Astrocyte of the spinal cord (primary cell): ENCODE measurements at regions not wholly inside any gene's neighbourhood (a gene's known extent, or its start where the extent isn't known, plus 50 kb on each side); places are given as distances from the start of the nearest gene placed in this dataset.

Source experiments
- DNase-seq: peaks from one replicate; pipeline ENCODE4 v3.0.0; 2011; ENCODE audit warnings: low read depth, low spot score
- H3K4me3 ChIP-seq: 2 replicates; pipeline ENCODE4 v1.5.1; 2011; ENCODE audit warnings: low read depth, mild to moderate bottlenecking, low read length, moderate library complexity
- in situ Hi-C: cut with HindIII; loops from 2 replicates; pipeline ENCODE4 v1.10.0; 2017; ENCODE audit warnings: low sequenced_read_pairs
- TF ChIP-seq, protein P1 (sequence below): IDR thresholded peaks from 2 replicates; pipeline ENCODE4 v1.5.1; 2012; ENCODE audit warnings: low read depth, mild to moderate bottlenecking, low read length, inconsistent platforms

DNA sequence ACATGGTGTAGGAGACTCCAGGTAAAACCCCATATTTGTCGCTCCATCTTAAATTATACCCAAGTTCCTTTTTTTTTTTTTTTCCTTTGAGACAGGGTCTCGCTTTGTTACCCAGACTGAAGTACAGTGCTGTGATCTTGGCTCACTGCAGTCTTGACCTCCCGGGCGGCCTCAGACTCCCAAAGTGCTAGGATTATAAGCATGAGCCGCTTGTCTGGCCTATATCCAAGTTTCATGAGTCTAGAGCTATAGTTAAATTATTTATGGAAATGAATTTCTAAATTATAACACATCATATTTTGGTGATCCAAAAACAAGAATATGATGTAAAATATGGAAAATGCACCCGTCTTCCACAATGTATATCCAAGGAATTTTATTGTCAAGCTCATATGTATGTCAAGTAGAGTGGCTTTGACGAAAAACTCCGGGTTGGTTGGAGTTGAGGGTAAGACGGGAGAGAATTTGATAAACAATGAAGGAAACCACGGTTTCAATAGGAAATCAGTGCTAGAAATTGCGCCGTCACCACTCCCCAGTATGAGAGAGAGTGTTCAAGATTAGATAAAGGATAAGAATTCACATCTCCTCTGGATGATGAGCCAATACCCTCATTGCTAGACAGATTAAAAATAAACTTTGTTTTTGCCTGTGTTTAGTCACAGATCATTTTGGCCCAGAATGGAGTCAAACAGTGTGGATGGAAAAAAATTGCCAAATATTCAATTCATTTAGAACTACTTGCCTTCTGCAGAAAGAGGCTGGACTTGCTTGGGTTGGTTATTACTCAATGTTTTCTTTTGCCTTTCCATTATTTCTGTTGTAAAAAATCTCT, 209.2 kb upstream of the NR2F2 start:
- no peak overlapping the region for H3K4me3 ChIP-seq
- TF ChIP-seq, protein P1, sequence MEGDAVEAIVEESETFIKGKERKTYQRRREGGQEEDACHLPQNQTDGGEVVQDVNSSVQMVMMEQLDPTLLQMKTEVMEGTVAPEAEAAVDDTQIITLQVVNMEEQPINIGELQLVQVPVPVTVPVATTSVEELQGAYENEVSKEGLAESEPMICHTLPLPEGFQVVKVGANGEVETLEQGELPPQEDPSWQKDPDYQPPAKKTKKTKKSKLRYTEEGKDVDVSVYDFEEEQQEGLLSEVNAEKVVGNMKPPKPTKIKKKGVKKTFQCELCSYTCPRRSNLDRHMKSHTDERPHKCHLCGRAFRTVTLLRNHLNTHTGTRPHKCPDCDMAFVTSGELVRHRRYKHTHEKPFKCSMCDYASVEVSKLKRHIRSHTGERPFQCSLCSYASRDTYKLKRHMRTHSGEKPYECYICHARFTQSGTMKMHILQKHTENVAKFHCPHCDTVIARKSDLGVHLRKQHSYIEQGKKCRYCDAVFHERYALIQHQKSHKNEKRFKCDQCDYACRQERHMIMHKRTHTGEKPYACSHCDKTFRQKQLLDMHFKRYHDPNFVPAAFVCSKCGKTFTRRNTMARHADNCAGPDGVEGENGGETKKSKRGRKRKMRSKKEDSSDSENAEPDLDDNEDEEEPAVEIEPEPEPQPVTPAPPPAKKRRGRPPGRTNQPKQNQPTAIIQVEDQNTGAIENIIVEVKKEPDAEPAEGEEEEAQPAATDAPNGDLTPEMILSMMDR: no peak
- in situ Hi-C loops: no loop called here
- peak; percentile 32 for DNase-seq

DNA sequence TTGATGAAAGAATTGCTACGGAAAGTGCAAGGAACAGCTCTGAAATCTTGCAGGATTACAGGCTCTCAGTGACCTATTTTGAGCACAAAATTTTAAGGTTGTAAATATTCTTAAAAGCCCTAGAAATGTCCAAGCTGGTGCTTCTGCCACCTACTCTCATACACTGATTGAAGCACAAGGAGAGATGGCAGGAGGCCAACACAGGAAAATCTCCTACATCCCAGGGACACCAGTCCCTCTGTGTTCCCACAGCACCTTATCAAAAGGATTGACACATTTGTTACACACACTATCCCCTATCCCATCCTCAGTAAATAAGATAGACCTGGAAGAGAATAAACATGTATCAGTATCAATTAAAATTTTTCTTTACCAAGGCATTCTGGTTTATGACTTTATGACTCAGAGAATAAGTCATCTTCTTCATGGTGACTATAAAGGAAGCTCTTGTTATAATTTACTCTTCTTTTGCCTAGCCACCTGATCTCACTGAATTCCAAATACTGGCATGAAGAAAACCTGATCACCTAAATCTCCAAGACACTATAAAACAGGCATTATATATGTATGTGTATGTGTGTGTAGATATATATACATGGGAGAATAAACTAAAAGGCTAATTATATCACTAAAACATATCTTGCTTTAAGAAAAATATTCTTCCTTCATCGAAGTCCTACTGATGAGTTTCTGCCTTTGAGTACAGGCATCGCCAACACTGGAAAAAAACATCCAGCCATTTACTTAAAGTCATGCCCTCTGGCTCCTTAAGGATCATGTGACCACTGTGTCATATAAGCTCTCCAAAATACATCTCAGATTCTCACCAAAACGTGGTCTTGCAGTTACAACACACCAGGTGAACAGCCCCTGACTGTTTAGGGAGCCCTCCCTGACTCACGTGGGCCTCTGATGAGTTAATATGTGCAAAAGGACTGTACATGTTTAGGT, 208.1 kb upstream of the NR2F2 start:
- peak; percentile 35 for DNase-seq
- TF ChIP-seq, protein P1: no peak
- no peak overlapping the region for H3K4me3 ChIP-seq
- in situ Hi-C loops: no loop called here

DNA sequence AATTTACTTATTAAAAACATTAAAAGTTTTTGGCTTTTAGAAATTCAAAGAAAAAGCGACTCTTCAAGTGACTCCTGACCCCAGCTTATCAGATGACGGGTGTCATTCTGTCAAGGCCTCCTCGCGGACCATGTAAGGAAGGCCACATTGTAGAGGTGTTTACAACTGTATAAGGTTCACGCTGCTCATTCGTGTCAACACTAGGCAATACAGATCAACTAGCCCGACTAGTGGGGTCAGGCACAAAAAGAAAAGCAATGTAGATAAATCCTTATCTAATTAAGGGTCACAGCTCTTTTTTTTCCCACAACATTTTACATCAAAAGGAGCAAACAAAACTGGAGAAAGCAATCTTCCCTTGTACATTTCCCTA, 207.5 kb upstream of the NR2F2 start:
- H3K4me3 ChIP-seq: no peak overlapping the region
- in situ Hi-C loops: no loop called here
- TF ChIP-seq, protein P1: no peak
- DNase-seq: no peak

DNA sequence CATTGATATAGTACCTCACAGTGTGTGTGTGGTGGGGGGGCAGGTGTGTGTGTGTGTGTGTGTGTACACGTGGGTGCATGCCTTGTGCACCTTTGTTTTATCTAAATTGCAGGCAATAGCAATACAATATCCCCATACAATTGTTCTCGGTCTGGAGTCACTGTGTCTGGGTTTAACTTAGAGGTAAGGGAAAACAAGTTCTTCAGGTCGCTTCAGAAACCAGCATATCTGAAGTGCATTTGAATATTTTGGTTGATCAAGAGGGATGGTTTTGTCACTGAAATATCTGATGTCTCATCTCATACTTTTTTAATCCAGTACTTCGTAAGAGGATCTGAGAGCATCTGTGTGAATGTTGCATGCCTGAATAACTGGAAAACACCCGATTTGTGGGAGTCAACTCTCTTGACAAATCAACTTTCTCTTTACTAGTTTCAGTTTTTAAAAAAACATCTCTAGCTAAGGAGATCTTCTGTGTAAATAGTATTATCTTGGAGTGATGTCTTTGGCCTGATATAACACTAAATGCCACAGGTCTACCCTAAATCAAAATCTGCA, 206.8 kb upstream of the NR2F2 start:
- no peak overlapping the region for H3K4me3 ChIP-seq
- TF ChIP-seq, protein P1: no peak
- in situ Hi-C loops: no loop called here
- DNase-seq: no peak

DNA sequence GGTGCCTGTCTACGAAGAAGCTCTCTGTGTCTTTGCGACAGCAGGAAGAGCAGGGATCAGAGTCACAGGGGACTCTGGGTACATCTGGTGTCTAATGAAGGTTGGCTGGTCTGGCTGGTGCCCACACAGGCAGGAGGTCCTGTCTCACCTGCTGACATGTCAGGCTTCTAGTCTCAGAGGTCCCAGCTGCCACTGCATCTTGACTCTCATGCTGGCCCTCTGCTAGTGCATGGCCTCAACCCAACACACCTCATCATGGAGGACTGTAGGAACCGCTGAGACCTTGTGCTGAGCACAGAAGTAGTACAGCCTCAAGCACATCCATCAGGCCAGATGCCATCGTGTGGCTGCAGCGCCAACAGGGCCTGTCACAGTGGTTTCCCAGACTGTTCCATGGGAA, 206.1 kb upstream of the NR2F2 start:
- in situ Hi-C loops: no loop called here
- H3K4me3 ChIP-seq: no peak overlapping the region
- DNase-seq: no peak
- TF ChIP-seq, protein P1: no peak

DNA sequence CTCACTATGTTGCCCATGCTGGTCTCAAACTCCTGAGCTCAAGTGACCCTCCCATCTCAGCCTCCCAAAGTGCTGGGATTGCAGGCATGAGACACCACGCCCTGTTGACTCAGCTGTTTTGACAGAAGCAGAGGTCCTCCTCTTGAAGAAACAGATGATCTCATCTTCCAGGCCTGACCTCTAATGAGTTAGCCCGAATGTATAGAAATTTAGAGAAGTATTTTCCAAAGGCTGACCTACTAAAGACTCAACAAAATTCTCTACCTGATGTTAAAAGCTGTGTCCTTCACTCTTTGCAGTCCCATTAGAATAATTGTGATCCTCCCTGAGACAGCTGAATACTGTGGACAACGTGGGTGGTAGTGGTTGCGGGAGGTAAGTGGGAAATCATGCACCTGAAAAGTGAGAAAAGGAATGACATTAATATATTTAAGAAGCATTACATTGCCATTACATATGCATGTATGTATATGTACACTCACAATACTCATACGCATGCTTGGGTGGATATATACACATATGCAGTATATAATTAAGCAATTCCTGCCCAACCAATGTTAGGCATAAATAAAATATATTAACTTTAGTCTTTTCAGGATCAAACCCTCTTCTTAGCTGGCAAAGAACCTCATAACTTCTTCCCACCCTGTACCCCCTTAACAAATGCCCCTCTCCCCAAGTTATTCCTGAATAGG, 204.6 kb upstream of the NR2F2 start:
- TF ChIP-seq, protein P1: no peak
- DNase-seq: peak; percentile 55
- no peak overlapping the region for H3K4me3 ChIP-seq
- in situ Hi-C loops: no loop called here
